Ovary (tissue), 7 donors: ENCODE measurements at regions not wholly inside any gene's neighbourhood (a gene's known extent, or its start where the extent isn't known, plus 50 kb on each side); places are given as distances from the start of the nearest gene placed in this dataset.

ENCODE experiments used
- DNase-seq, 5 donors: peaks; one replicate each; pipeline ENCODE4 v3.0.0-alpha.2; 2019 to 2020
- H3K27ac ChIP-seq, 2 donors: fragments of 200-600 bp; one replicate each; pipeline versions ENCODE4 v1.5.1 to v1.8.0; 2019 to 2022
- H3K27me3 ChIP-seq: fragments of 200-600 bp; one replicate; pipeline ENCODE4 v1.8.0; 2022
- H3K36me3 ChIP-seq: fragments of 200-600 bp; sonication (generic); one replicate; pipeline ENCODE4 v1.5.1; 2019
- H3K4me1 ChIP-seq: one replicate; pipeline ENCODE4 v1.8.1; 2013; ENCODE audit warnings: mild to moderate bottlenecking, moderate library complexity; ENCODE audit not compliant: insufficient read depth
- H3K4me3 ChIP-seq: fragments of 200-600 bp; sonication (generic); one replicate; pipeline ENCODE4 v1.5.1; 2017
- H3K9me3 ChIP-seq, 2 donors: fragments of 200-600 bp in 1 of 2; sonication (generic) in 1 of 2; one replicate each; pipeline versions ENCODE4 v1.5.1 to v1.8.1; 2013 to 2019; ENCODE audit warnings: mild to moderate bottlenecking in 1 of 2, moderate library complexity in 1 of 2
- CTCF ChIP-seq, 3 donors: fragments of 450-650 bp in 2 of 3; fragments of 200-600 bp in 1 of 3; IDR thresholded peaks; one replicate each; pipeline versions ENCODE4 v1.5.1 to v1.8.0; 2016 to 2022; ENCODE audit warnings: antibody characterized with exemption in 3 of 3, mild to moderate bottlenecking in 1 of 3
- EP300 ChIP-seq: sonication (generic); formaldehyde crosslinking; IDR thresholded peaks from one replicate; pipeline ENCODE4 v1.6.1; 2017; ENCODE audit warnings: antibody characterized with exemption
- POLR2A ChIP-seq: fragments of 450-650 bp; IDR thresholded peaks from one replicate; pipeline ENCODE4 v1.6.1; 2017; ENCODE audit warnings: antibody characterized with exemption, mild to moderate bottlenecking, moderate library complexity
- WGBS, 3 donors: extraction: QIAGEN DNeasy Blood & Tissue Kit in 1 of 3; methylation state at CpG; one replicate each; pipeline versions ENCODE4 v1.1.5 to v1.1.7; 2013 to 2017; 5-methylcytosine and 5-hydroxymethylcytosine counted together
- intact Hi-C, 4 donors: fragments of 100-400 bp; cut with DNase I; formaldehyde crosslinking; loops; one replicate each; pipeline versions ENCODE4 v1.11.0 to v1.15.1; 2022 to 2023
- donor health status: DM: no; HTN: no; CAD: no; lungs with moderate emphysema.
- donor health status: DM: no; HTN: no; CAD: no.
- donor health status: Bipolar disorder and iron deficiency.
- donor health status: DM: no; HTN: no; CAD: no.
- donor health status: DM: yes; HTN: yes; CAD: no.

DNA sequence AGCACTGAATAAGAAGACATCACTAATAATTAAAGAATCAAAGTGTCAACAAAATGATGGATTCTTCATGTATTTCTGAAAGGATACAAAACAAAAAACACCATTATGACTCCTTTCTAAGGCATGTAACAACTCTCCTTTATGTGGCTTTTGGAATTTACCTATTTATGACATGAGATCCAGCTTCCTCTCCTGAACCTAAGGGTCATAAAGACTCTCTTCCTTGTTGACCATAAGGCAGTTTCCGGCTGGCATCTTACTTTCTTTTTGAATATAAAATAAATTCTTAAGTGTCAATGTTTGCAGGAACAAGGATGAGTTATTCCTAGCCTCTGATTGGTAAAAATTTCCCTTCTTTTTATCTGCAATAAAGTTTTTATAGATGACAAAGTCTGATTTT, 111.1 kb upstream of the GRPR start:
- no peak for TF ChIP-seq CTCF (IDR thresholded peaks at IDR 0.05)
- no peak for TF ChIP-seq EP300
- TF ChIP-seq POLR2A = no peak
- 61 to 83% (median 73%) methylated on average over 1 of the region's 1 CpG for WGBS, 3 donors
- Histone ChIP-seq H3K4me1 (no peaks in the 10 kb centered on the region), H3K27me3 (no peaks in the 10 kb centered on the region), H3K36me3 (no peaks in the 10 kb centered on the region), H3K9me3 (no peaks in the 10 kb centered on the region), H3K27ac (no peak overlapping the region), H3K4me3 (no peak overlapping the region)
- intact Hi-C loops = no loop called here
- DNase-seq = no peak

DNA sequence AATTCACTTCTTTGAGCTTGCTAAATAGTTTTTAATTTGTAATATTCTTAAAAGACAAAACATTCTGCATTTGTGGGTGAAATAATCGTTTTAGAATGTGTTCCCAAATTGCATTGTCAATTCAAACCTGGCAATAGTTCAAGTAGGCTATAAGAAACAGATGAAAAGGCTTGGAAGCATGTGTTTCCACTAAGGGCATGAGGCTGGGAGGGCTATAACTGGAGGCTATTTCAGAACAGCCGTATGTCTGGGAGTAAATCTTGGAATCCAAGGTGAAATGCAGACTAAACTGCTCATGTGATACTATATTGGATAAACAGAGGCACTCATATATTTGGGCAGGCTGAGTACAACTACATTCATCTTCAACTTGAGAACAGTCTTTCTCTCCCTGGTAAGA, 117.4 kb upstream of the GRPR start:
- no peak for TF ChIP-seq POLR2A
- no peak for TF ChIP-seq CTCF (IDR thresholded peaks at IDR 0.05)
- no peak for TF ChIP-seq EP300
- no peaks in the 10 kb centered on the region for H3K4me1 ChIP-seq
- no peak for DNase-seq
- H3K27me3 ChIP-seq = no peaks in the 10 kb centered on the region
- H3K36me3 ChIP-seq = no peaks in the 10 kb centered on the region
- no peak overlapping the region for H3K27ac ChIP-seq
- intact Hi-C loops = no loop called here
- 33 to 37% (median 33%) methylated on average over 2 of the region's 2 CpGs for WGBS, 3 donors
- H3K4me3 ChIP-seq = no peak overlapping the region
- no peaks in the 10 kb centered on the region for H3K9me3 ChIP-seq

- no peak overlapping the region for H3K27ac ChIP-seq
- intact Hi-C loops = no loop called here
- no peaks in the 10 kb centered on the region for H3K27me3 ChIP-seq
- no peak overlapping the region for H3K4me3 ChIP-seq
- no peaks in the 10 kb centered on the region for H3K9me3 ChIP-seq
- WGBS, 3 donors = 53 to 61% (median 57%) methylated on average over 1 of the region's 1 CpG
- no peak for TF ChIP-seq POLR2A
- TF ChIP-seq CTCF (IDR thresholded peaks at IDR 0.05) = no peak
- TF ChIP-seq EP300 = no peak
- no peaks in the 10 kb centered on the region for H3K36me3 ChIP-seq
- no peaks in the 10 kb centered on the region for H3K4me1 ChIP-seq
- no peak for DNase-seq
These were observed 121.2 kb upstream of the GRPR start for GRCh38 chrX:16002185-16002584.

DNA sequence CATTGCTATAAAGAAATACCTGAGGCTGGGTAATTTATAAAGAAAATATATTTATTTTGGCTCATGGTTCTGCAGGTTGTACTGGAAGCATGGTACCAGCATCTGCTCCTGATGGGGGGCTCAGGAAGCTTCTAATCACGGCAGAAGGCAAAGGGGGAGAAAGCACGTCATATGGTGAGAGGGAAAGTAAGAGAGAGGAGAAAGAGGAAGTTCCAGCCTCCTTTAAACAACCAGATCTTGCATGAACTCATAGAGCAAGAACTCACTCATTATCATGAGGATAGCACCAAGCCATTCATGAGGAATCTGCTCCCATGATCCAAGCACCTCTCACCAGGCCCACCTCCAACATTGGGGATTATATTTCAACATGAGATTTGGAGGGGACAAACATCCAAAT, 125.0 kb upstream of the GRPR start:
- TF ChIP-seq EP300 = no peak
- no peak for TF ChIP-seq CTCF (IDR thresholded peaks at IDR 0.05)
- no peak for TF ChIP-seq POLR2A
- 38 to 74% (median 62%) methylated on average over 2 of the region's 2 CpGs for WGBS, 3 donors
- H3K4me1 ChIP-seq = no peaks in the 10 kb centered on the region
- intact Hi-C loops = no loop called here
- no peaks in the 10 kb centered on the region for H3K27me3 ChIP-seq
- H3K36me3 ChIP-seq = no peaks in the 10 kb centered on the region
- no peak overlapping the region for H3K27ac ChIP-seq
- H3K4me3 ChIP-seq = no peak overlapping the region
- DNase-seq = no peak
- no peaks in the 10 kb centered on the region for H3K9me3 ChIP-seq

- no peaks in the 10 kb centered on the region for H3K27me3 ChIP-seq
- intact Hi-C loops = no loop called here
- H3K4me3 ChIP-seq = no peak overlapping the region
- H3K27ac ChIP-seq = no peak overlapping the region
- 76 to 88% (median 79%) methylated on average over 4 of the region's 4 CpGs for WGBS, 3 donors
- TF ChIP-seq CTCF (IDR thresholded peaks at IDR 0.05) (no peak), POLR2A (no peak), EP300 (no peak)
- H3K9me3 ChIP-seq = no peaks in the 10 kb centered on the region
- no peaks in the 10 kb centered on the region for H3K4me1 ChIP-seq
- no peak for DNase-seq
- H3K36me3 ChIP-seq = no peaks in the 10 kb centered on the region
These were observed 133.6 kb upstream of the GRPR start for GRCh38 chrX:15989716-15990115.
